HT-29 (cell line): ENCODE measurements at regions not wholly inside any gene's neighbourhood (a gene's known extent, or its start where the extent isn't known, plus 50 kb on each side); places are given as distances from the start of the nearest gene placed in this dataset.
"Not testable (repeated sequence)": the region's sequence is repeated elsewhere in the genome, so short reads cannot be mapped to it uniquely, and the experiment has no call there.

ENCODE experiments used
- DNase-seq: peaks from one replicate; pipeline ENCODE4 v3.0.0-alpha.2; 2015; ENCODE audit warnings: low spot score

DNA sequence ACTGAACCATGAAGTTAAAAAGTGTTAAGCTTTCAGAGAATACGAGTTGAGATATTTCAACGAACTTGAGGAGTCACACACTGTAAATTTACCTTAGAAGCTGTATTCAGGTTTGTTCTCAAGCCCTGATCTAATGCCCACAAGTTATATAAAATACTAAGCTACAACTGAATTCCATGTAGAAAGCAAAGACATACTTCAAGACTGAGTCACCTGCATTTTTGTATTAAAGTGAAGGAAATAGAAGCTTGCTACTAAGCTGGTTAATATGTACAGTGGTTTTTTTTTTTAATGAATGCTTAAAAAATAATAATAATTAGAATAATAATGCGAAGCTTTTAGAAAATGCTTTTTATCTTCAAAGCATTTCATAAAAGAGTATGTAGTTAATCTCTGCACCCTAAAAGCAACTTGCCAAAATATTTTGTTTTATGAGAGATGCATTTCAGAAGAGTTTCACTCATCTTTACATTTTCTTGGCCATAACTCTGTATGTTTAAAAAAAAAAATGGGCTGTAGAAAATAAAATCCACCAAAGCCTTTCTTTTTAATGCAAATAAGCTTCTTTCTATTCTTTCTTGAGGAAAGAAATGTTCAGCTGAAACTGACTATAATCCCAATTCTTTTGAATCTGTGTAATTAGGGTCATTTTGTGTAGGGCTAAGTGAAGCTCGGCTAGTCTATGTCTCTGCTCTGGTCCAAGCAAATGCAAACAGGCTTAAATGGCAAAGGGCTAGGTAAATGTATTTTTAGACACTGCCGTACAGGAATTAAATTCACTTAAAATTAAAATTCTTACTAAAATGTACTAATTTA lies 1047.5 kb upstream of the FLRT2 start:
- no peak for DNase-seq

DNA sequence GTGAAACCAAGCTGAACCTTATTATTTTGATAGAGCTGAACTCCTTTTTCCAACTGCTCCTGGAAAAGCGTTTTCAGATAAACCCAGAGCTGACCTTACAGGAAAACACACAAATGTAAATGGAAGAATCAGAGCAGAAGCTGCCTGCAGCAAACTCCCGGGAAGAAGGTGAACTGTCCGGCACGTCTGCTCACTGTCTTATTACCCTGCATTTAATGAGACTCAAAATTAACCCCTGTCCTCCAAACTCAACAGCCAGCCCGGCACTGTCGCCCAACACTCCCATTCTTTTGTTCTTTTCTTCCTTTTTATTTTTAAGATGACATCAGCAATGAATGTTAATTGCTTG lies 1046.9 kb upstream of the FLRT2 start:
- no peak for DNase-seq

DNA sequence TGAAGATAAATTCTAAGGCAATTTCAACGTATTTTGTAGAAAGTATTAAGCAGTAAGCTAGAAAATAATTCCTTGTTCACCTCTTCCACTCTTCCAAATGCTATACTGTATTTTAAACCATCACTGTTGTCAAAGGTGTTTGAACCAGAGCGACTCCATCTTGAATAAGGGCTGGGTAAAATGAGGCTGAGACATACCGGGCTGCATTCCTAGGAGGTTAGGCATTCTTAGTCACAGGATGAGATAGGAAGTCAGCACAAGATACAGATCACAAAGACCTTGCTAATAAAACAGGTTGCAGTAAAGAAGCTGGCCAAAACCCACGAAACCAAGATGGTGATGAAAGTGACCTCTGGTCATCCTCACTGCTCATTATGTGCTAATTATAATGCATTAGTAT lies 1045.7 kb upstream of the FLRT2 start:
- not testable (repeated sequence) for DNase-seq

DNA sequence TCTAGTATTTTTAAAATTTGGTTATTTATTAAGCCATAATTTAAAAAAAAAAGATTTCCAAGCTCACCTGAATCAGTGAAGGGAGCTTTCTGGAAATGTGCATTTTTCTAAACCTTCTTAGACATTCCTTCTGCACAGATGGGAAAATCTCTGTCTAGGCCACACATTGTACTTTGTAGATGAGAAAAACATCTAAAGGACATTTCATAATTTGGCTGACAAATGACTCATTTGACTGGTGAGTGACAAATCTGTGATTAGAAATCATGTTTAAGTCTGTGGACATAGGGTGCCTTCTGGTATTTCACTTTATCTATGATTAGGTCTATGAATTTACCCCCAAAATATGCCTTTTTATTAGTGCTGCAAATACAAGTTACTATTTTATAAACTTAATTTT lies 1044.9 kb upstream of the FLRT2 start:
- DNase-seq, result no peak

DNA sequence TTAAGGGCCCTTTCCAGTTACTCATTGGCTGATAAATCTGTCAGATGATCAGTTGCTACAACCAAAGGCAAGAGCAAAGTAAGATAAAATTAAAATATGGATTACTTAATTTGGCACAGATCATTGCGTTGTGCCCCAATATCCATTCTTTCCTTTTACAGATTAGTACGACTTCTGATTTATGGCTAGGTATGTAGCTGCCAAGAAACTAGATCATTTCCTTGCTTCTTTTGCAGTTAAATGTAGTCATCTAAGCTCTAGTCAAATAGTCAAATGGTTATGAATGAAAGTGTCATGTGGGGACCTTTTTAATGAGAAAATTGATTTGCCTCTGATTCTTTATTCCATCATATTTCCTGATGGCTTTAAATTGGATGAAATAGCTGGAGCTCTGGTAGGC lies 1039.9 kb upstream of the FLRT2 start:
- no peak for DNase-seq

DNA sequence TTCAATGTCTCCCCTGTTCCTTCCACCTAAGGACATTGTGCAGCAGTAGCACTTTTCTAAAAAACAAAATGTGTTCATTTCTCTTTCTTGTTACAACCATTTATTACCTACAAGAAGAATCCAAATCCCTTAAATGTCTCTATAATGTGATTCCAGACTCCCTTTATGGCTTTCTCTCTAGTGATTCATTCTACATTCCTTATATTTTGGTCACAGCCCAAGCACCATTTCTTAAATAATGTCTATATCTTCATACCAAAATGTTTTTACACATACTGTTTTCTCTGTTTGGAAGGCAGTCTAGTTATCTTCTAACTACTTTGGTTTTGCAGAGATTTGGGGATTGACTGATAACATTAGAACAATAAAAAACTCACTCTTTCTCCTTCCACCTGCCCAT lies 1037.3 kb upstream of the FLRT2 start:
- no peak for DNase-seq

DNA sequence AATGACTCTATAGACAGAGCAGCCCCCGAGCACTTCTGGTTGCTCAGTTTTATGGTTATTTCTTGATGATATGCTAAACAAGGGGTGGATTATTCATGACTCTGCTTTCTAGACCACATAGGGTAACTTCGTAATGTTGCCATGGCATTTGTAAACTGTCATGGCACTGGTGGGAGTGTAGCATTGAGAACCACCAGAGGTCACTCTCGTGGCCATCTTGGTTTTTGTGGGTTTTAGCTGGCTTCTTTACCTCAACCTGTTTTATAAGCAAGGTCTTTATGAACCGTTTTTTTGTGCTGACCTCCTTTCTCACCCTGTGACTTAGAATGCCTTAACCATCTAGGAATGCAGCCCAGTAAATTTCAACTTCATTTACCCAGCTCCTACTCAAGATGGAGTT lies 1036.2 kb upstream of the FLRT2 start:
- DNase-seq, result no peak

DNA sequence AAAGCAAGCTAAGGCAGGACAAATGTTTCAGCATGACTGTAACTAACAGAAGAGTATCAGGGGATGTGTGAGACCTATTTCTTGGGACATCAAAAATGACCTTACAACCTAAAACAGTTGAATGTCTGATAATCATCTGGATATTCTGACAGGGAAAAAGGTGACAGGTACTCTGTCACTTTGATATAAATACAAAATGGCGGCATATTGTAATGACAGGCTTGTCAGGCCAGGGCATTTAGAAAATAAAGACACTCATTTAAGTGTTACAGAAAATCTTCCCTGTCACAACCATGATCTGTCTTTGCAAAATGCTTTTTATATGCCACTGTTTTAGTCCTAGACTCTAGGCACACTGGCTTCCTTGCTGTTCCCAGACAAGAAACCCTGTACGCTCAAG lies 1033.3 kb upstream of the FLRT2 start:
- no peak for DNase-seq

DNA sequence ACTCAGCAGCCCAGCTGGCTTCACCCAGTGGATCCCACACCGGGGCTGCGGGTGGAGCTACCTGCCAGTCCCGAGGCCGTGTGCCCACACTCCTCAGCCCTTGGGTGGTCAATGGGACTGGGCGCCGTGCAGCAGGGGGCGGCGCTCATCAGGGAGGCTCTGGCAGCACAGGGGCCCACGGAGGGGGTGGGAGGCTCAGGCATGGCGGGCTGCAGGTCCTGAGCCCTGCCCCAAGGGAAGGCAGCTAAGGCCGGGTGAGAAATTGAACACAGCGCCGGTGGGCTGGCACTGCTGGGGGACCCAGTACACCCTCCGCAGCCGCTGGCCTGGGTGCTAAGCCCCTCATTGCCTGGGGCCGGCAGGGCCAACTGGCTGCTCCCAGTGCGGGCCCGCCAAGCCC lies 1017.1 kb upstream of the FLRT2 start:
- DNase-seq, result not testable (repeated sequence)

DNA sequence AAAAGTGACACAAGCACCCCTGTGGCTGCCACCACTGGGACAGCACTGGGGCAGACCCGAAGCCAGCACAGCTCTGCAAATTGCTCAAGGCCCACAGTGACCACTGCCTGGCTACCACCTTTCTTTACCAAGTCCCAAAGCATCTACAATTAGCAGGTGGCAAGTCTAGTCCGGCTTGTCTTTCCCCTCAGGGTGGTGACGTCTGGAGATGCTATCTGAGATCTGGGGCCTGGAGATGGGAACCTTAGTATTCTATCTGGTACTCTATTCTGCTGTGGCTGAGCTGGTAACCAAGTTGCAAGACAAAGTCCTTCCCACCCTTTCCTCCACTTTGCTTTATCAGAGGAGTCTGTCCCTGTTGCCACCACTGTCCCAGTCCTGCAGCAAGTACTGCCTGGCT lies 1010.1 kb upstream of the FLRT2 start:
- DNase-seq, result no peak

DNA sequence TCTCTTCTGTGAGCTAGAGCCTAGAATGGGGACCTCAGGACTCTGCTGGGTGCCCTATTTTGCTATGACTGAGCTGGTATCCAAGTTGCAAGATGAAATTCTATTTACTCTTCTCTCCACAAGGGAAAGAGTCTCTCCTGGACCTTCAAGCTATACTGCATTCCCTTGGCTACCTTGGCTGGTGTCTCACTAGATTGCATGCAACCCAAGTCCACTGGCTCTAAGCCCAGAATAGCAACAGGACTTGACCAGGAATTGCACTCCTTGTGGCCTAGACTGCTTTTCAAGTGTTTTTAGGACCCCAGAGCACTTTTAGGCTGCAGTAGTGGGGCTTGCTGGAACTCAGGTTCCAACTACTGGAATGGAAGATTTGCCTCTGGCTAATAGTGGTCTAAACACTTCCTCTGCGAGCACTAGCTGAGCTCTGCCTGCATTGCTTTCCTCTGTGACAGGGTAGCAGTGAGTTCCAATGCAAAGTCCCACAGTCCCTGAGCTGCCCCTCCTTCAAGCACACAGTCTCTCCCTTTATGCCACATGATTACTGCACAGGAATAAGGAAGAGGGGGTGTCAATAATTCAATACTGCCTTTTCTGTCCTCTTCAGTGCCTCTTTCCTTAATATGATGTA lies 1009.1 kb upstream of the FLRT2 start:
- DNase-seq, result no peak

DNA sequence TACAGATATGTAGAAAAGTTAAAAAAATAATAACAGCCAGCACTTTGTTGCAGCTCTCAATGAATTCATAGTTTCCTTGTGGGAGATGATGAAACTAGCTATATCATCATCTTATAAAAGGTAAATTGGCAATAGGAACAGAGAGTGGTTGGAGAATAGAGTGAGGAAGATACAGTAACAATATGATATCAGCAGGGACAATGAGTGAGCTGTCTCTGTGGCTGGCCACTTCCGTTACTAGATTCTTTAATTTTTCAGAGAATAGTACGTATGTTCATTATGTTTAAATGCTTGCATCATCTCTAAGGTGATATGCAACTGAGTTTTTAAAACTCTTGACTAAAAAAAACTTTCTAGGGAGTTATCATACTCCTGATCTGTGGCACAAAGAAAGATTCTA lies 1006.2 kb upstream of the FLRT2 start:
- DNase-seq, result no peak

DNA sequence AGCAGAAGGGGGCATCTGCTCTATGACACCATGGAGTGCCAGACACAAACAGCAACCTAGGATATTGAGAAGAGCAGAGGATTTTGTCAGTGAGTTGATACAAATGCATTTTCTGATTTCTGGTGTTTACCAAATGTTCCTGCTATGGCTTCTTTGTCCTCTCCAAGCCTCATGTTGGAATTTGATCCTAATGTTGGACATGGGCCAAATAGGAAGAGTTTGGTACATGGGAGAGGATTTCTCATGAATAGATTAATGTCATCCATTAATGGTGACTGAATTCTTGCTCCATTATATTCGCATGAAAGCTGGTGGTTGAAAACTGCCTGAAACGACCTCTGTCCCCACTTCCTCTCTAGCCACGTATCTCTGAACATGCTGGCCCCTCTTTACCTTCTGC lies 1002.2 kb upstream of the FLRT2 start:
- no peak for DNase-seq

DNA sequence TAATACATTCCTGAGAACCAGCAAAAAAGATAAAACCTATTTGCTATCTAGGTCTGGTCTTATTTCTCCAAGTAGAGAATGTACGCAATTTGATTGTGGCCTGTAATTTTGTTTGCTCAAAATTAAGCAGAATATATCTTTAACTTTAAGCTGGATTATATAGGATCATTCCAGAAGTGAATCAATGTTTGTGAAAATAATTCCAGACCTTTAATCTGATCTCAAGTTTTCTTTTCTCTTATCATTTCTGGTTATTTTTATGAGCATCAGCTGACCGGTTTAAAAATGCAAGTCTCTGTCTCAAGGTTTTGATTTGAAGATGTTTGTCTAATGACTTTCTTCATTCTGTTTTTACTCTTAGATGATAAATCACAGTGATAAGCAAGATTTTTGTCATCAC lies 997.9 kb upstream of the FLRT2 start:
- DNase-seq, result no peak

DNA sequence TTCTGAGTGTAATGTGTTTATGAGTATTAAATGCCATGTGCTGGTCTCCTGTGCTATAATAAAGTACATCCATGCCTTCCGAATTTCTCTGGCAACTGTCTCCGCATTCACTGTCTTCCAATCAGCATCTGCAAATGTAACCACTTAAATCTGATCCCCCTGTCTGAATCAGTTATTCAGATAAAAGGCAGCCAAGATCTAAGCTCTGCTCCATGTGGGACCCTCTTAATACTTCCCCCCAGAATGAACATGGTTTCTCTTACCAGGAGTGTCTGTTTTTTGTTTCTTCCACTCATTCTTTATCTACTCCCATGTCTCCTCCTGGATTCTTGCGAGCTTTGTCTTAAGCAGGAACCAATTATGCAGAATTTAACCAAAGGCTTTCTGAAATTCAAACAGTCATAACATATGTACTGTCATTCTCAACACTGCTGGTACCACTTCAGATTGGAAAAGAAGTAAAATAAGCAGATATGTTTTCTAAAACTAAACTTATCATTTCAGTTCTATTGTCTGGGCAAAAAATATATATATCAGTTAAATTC lies 996.7 kb upstream of the FLRT2 start:
- DNase-seq, result no peak

DNA sequence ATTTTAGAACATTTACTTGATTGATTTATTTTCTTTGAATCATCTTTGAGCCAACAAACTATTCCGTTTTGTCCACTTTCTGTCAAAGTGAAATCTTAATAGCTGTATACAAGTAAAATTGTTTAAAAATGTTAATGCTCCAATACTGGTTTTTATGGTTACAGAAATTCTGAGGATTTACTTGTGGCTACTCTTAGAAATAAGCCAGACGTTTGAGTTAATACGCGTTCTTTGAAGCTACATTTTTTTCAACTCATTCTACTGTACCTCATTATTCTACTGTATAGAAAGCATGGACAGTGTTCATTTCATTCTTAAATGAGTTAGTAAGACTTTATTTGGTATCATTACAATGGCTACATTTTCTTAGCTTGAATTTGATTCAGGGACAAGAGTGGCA lies 996.2 kb upstream of the FLRT2 start:
- DNase-seq, result no peak

DNA sequence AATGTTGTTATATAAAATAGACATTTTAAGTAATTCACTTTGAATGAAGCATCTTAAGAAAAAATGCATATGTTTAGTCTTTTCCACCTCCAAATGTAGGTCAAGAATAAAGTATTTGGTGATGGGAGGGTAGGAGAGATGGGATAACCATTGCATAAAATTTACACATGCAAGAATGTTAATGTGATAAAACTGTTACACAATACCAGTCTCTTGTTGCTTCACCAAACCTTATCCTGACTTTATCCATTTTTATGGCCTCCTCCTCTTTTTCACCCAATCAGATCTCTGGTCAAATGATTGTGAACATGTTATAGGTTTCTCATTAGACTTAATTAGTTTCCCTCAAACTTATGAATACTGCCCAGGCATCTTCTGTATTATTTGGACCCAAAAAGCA lies 994.5 kb upstream of the FLRT2 start:
- DNase-seq, result no peak

DNA sequence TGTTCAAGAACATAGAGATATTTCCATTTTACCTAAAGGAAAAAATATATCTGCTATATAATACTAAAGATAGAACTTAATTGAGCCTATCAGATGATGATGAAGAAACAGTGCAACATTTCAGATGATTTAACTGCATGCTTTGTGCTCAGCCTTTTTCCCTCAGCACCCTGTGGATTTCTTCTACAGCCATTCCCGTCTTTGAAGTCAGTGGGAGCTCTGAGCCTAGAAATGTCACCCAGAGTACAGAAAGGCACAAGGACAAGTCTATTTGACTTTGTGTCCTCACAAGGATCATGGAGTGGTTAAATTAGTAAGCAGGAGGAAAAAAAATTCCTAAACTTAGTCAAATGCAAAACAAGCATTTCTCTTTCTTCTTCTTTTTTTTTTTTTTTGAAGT lies 994.0 kb upstream of the FLRT2 start:
- no peak for DNase-seq

DNA sequence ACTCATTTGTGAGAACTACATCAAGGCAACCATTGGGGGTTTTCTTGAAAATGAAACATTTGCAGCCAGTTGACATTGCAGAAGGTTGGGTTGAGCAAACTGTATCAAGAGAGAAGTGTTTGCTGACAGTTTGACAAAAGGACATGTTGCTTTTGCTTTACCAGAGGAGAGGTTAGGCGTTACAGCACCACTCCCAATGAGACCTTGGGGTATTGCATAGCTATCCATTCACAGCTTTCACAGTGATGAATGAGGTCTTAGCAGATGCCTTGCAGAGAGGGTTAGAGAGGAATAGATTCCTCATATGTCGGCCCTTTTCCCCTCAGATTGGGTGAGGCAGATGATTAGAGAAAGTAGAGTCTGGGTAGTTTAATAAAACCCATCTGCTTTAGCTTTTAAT lies 988.9 kb upstream of the FLRT2 start:
- DNase-seq, result no peak

DNA sequence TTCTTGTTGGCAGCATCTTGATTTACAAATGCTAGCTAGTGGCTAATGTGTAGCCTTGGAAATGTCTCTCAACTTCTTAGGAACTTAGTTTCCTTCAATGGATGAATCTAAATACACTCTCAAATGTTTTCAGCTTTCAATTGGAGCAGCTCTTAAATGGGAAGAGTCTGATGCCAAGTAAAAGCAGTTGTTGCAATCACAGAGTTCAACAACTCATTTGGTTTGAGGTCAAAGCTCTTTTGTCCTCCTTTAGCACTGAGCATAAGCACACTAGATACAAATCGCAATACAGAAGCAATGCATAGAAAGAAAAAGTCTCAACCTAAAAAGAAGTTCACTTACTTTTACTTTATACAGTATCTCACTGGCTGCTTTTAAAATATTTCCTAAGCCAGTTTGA lies 986.1 kb upstream of the FLRT2 start:
- no peak for DNase-seq

DNA sequence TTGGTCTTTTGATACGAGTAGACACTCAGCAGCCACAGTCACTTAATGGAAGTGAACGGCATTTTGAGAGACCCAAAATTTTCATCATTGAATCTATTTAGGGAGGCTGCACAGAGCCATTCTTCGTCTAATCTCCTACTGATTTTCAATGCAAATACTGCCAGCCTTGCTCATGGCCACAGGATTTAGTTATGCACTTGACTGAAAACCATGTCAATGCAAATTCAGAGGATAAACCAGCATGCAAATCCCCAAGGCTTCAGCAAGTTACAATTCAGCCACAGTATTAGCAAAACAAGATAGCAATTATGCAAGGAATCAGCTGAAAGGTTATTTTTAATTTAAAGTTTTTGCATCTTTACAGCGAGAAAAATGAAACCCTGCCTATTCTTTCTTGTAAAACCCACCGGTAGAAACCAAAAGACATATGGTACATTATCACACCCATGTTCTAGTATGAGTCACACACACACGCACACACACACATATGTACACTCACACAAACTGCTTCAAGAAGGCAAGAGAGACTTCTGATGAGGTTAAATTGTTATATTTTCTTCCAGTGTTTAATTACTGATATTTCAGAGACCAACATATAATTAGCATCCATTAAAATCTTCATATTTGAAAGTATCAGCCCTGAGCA lies 985.3 kb upstream of the FLRT2 start:
- no peak for DNase-seq

DNA sequence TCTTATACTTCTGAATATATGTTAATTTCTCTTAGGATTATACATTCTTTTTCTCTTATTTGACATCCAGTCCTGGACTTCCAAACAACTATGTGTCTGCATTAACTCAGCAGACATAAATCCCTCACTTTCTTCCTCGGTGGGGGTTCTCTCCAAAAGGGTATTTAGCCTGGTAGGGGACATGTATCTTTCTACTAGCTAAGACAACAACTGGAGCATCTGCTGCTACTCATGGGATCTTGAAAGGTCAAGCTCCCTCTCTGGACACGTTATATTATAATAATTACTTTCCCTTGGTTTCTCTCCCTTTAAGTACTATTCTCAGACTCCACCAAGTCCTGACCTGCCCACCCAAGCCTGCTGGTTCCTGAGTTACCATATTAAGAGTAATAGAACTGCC lies 983.7 kb upstream of the FLRT2 start:
- no peak for DNase-seq

DNA sequence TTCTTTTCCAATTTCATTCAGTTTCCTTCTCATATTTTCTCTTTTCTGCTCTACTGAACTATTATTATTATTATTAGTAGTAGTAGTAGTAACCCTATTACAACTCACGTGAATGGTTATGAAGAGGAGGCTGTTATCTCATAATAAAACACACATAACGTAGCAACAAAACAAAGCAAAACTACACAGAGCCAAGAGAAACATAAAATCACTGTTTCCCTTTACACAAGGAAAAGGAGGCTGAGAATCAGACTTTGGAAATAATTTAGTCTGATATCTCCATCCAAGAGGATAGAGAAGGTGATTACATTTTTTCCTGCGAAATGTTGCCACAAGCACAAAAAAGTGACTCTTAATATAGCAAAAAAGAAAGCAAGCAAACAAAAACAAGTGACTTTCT lies 975.8 kb upstream of the FLRT2 start:
- DNase-seq, result no peak
